A549 (cell line): ENCODE measurements at regions not wholly inside any gene's neighbourhood (a gene's known extent, or its start where the extent isn't known, plus 50 kb on each side); places are given as distances from the start of the nearest gene placed in this dataset.

ENCODE experiments used
- ATAC-seq, 2 experiments: fragments of 200-7000 bp in 1 of 2; fragments of >200 bp in 1 of 2; cut with Nextera tagmentation in 1 of 2; cut with Tn5 transposase in 1 of 2; 3 replicates each; pipeline versions ENCODE4 v1.8.0 to v1.9.1; 2018 to 2020; ENCODE audit warnings: mild to moderate bottlenecking in 1 of 2, moderate library complexity in 1 of 2
- CTCF ChIA-PET: fragments of 300-600 bp; sonication (Branson Sonifier 250); formaldehyde crosslinking; extraction: SDS; loops from one replicate; lab custom pipeline; 2021; ENCODE audit warnings: antibody characterized with exemption, inconsistent platforms; lab: Yijun Ruan, JAX
- POLR2A ChIA-PET: fragments of 350-600 bp; formaldehyde crosslinking; extraction: SDS; loops from one replicate; lab custom pipeline; 2021; ENCODE audit warnings: antibody characterized with exemption, inconsistent platforms; lab: Yijun Ruan, JAX
- DNase-seq, 2 experiments: peaks; one replicate each; pipeline versions ENCODE4 v3.0.0 to v3.0.0-alpha.2; 2011 to 2016; ENCODE audit warnings: low read depth in 1 of 2, low spot score in 1 of 2
- FAIRE-seq: peaks from 2 replicates; lab custom pipeline; 2011; peaks lifted over from hg19 to GRCh38; lab: Jason Lieb, UNC
- H3K27ac ChIP-seq, 2 experiments: fragments of >200 bp; sonication (Bioruptor Twin); formaldehyde crosslinking; 3 replicates each; pipeline ENCODE4 v1.5.1; 2016 to 2017
- H3K4me1 ChIP-seq: fragments of >200 bp; sonication (Bioruptor Twin); formaldehyde crosslinking; 3 replicates; pipeline ENCODE4 v1.6.1; 2016
- H3K4me2 ChIP-seq: fragments of >200 bp; sonication (Bioruptor Twin); formaldehyde crosslinking; 3 replicates; pipeline ENCODE4 v1.6.1; 2016
- H3K4me3 ChIP-seq: fragments of >200 bp; sonication (Bioruptor Twin); formaldehyde crosslinking; 3 replicates; pipeline ENCODE4 v1.5.1; 2016
- H3K9me3 ChIP-seq: fragments of >200 bp; sonication (Bioruptor Twin); formaldehyde crosslinking; 3 replicates; pipeline ENCODE4 v1.6.1; 2016
- ATOH8 ChIP-seq: fragments of 250-450 bp; sonication (Bioruptor Pico); IDR thresholded peaks from 2 replicates; pipeline ENCODE4 v1.5.0; 2020; ENCODE audit warnings: low read depth, mild to moderate bottlenecking, moderate library complexity
- ESRRA ChIP-seq: fragments of 150-350 bp; IDR thresholded peaks from 2 replicates; pipeline ENCODE4 v1.6.1; 2014; ENCODE audit warnings: mild to moderate bottlenecking, low read length, borderline replicate concordance
- HMGXB4 ChIP-seq: fragments of 250-450 bp; sonication (Bioruptor Pico); IDR thresholded peaks from 2 replicates; pipeline ENCODE4 v1.5.0; 2021; ENCODE audit warnings: mild to moderate bottlenecking, moderate library complexity, borderline replicate concordance
- HOXA7 ChIP-seq: fragments of 250-450 bp; sonication (Bioruptor Pico); IDR thresholded peaks from 2 replicates; pipeline ENCODE4 v1.5.0; 2020; ENCODE audit warnings: mild to moderate bottlenecking, moderate library complexity
- JUN ChIP-seq, 2 experiments: fragments of >200 bp; sonication (Bioruptor Twin); formaldehyde crosslinking; IDR thresholded peaks; 2 replicates in 1 of 2; 3 replicates in 1 of 2; pipeline ENCODE4 v1.6.1; 2016 to 2017
- KDM1A ChIP-seq: fragments of 200-600 bp; sonication (generic); IDR thresholded peaks from 2 replicates; pipeline ENCODE4 v1.6.1; 2016; ENCODE audit warnings: low read depth, mild to moderate bottlenecking
- MAX ChIP-seq: IDR thresholded peaks from 2 replicates; pipeline ENCODE4 v1.6.1; 2012
- NR3C1 ChIP-seq: fragments of >200 bp; sonication (Bioruptor Twin); formaldehyde crosslinking; IDR thresholded peaks from 3 replicates; pipeline ENCODE4 v1.6.1; 2017
- PBX3 ChIP-seq: IDR thresholded peaks from 2 replicates; pipeline ENCODE4 v1.6.1; 2012
- PHF8 ChIP-seq: fragments of 200-600 bp; sonication (generic); IDR thresholded peaks from 2 replicates; pipeline ENCODE4 v1.6.1; 2016; ENCODE audit warnings: low read depth, mild to moderate bottlenecking, antibody characterized with exemption, moderate library complexity, borderline replicate concordance
- RAD21 ChIP-seq, 2 experiments: fragments of >200 bp in 1 of 2; sonication (Bioruptor Twin) in 1 of 2; formaldehyde crosslinking in 1 of 2; IDR thresholded peaks in 1 of 2; conservative IDR thresholded peaks in 1 of 2; 2 replicates in 1 of 2; 3 replicates in 1 of 2; pipeline ENCODE4 v1.6.1; 2012 to 2018; ENCODE audit warnings: inconsistent platforms in 1 of 2
- RFX5 ChIP-seq: fragments of 450-650 bp; IDR thresholded peaks from 2 replicates; pipeline ENCODE4 v1.7.1; 2014; ENCODE audit warnings: antibody characterized with exemption, mild to moderate bottlenecking, moderate library complexity
- TFCP2L1 ChIP-seq: fragments of 250-450 bp; sonication (Bioruptor Pico); IDR thresholded peaks from 2 replicates; pipeline ENCODE4 v1.5.0; 2021; ENCODE audit warnings: mild to moderate bottlenecking
- TP53 ChIP-seq: fragments of 250-450 bp; sonication (Bioruptor Pico); IDR thresholded peaks from 2 replicates; pipeline ENCODE4 v1.5.0; 2021; ENCODE audit warnings: mild to moderate bottlenecking, moderate library complexity
- ZFP36 ChIP-seq: fragments of 450-650 bp; IDR thresholded peaks from 2 replicates; pipeline ENCODE4 v1.6.1; 2014; ENCODE audit warnings: borderline replicate concordance; ENCODE audit not compliant: partially characterized antibody
- ZNF302 ChIP-seq: fragments of 250-450 bp; sonication (Bioruptor Pico); IDR thresholded peaks from 2 replicates; pipeline ENCODE4 v1.9.0; 2021; ENCODE audit warnings: inconsistent platforms, mild to moderate bottlenecking, moderate library complexity
- WGBS: methylation state at CpG from one replicate; pipeline ENCODE4 v1.1.6; 2017; ENCODE audit errors: missing lambda C conversion rate; 5-methylcytosine and 5-hydroxymethylcytosine counted together
- TF ChIP-seq, protein P1 (sequence below): fragments of >200 bp; sonication (Bioruptor Twin); formaldehyde crosslinking; IDR thresholded peaks from 3 replicates; pipeline ENCODE4 v1.5.1; 2016

- ATAC-seq (no peak), FAIRE-seq (no peak), DNase-seq (no peak)
- no peak overlapping the region for H3K4me3 ChIP-seq
- H3K4me1 ChIP-seq, result no peaks in the 10 kb centered on the region
- no peak overlapping the region for H3K4me2 ChIP-seq
- WGBS, result 60% methylated on average over 2 of the region's 2 CpGs
- no peak overlapping the region for H3K27ac ChIP-seq
- POLR2A ChIA-PET, result no interaction called here
- no peaks in the 10 kb centered on the region; the same call in 2 of the 3 replicates for H3K9me3 ChIP-seq
- CTCF ChIA-PET, result no interaction called here
- TF ChIP-seq PHF8 (no peak), TFCP2L1 (CRISPR knock-in tag) (no peak), KDM1A (no peak)
Measured at GRCh38 chr5:28265877-28266276, 1227.5 kb upstream of the CDH9 start.

GRCh38 chr5:28254846-28255245 lies 1216.5 kb upstream of the CDH9 start:
- no peak overlapping the region for H3K4me3 ChIP-seq
- FAIRE-seq (no peak), DNase-seq (no peak)

More at GRCh38 chr5:28254846-28255245, 1216.5 kb upstream of the CDH9 start:
- TF ChIP-seq PBX3, result no peak
- no peak for TF ChIP-seq ZFP36
- no peak for TF ChIP-seq TP53 (CRISPR knock-in tag)
- TF ChIP-seq, protein P1, sequence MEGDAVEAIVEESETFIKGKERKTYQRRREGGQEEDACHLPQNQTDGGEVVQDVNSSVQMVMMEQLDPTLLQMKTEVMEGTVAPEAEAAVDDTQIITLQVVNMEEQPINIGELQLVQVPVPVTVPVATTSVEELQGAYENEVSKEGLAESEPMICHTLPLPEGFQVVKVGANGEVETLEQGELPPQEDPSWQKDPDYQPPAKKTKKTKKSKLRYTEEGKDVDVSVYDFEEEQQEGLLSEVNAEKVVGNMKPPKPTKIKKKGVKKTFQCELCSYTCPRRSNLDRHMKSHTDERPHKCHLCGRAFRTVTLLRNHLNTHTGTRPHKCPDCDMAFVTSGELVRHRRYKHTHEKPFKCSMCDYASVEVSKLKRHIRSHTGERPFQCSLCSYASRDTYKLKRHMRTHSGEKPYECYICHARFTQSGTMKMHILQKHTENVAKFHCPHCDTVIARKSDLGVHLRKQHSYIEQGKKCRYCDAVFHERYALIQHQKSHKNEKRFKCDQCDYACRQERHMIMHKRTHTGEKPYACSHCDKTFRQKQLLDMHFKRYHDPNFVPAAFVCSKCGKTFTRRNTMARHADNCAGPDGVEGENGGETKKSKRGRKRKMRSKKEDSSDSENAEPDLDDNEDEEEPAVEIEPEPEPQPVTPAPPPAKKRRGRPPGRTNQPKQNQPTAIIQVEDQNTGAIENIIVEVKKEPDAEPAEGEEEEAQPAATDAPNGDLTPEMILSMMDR, result no peak
- TF ChIP-seq JUN (IDR thresholded peaks at IDR 0.05), result no peak
- no peak for TF ChIP-seq ATOH8 (CRISPR knock-in tag)
- TF ChIP-seq HOXA7 (CRISPR knock-in tag), result no peak
- TF ChIP-seq RFX5, result no peak
- TF ChIP-seq HMGXB4, result no peak
- TF ChIP-seq ESRRA, result no peak
- TF ChIP-seq ZNF302 (CRISPR knock-in tag), result no peak
- no peak for TF ChIP-seq RAD21 (conservative IDR thresholded peaks at IDR 0.05 in 1 of 2, IDR thresholded peaks at IDR 0.05 in 1 of 2)
- TF ChIP-seq MAX, result no peak
- no peak for TF ChIP-seq PHF8
- TF ChIP-seq NR3C1, result no peak
- CTCF ChIA-PET, result interaction anchor here (0.7 kb wide), 1 partner anchor 208 kb away, joined by 3 read pairs; no protein-coding TSS in a partner anchor
- POLR2A ChIA-PET, result no interaction called here
- no peak overlapping the region for H3K27ac ChIP-seq
- no peaks in the 10 kb centered on the region for H3K4me1 ChIP-seq
- ATAC-seq, result no peak
- H3K9me3 ChIP-seq, result 0 out of 3 replicates have a peak, but pooled peaks cover 4% of the 10 kb centered on the region
- H3K4me2 ChIP-seq, result no peak overlapping the region
